Tibial artery (tissue), 4 donors: ENCODE measurements at regions not wholly inside any gene's neighbourhood (a gene's known extent, or its start where the extent isn't known, plus 50 kb on each side); places are given as distances from the start of the nearest gene placed in this dataset.
"Not testable (repeated sequence)": the region's sequence is repeated elsewhere in the genome, so short reads cannot be mapped to it uniquely, and the experiment has no call there.

ENCODE experiments used
- DNase-seq, 2 donors: peaks; one replicate each; pipeline ENCODE4 v3.0.0-alpha.2; 2019
- H3K27ac ChIP-seq, 2 donors: fragments of 200-600 bp; sonication (generic) in 1 of 2; 1 replicate in 1 of 2; 2 replicates in 1 of 2; pipeline ENCODE4 v1.5.1; 2018 to 2019; ENCODE audit warnings: mild to moderate bottlenecking in 1 of 2
- H3K27me3 ChIP-seq, 2 donors: fragments of 200-600 bp; sonication (generic) in 1 of 2; one replicate each; pipeline versions ENCODE4 v1.5.1 to v1.6.0; 2016 to 2019
- H3K36me3 ChIP-seq, 3 donors: fragments of 200-600 bp; sonication (generic) in 2 of 3; one replicate each; pipeline ENCODE4 v1.5.1; 2016 to 2019; ENCODE audit warnings: mild to moderate bottlenecking in 2 of 3
- H3K4me1 ChIP-seq, 4 donors: fragments of 200-600 bp; sonication (generic) in 2 of 4; 1 replicate in 3 of 4; 2 replicates in 1 of 4; pipeline ENCODE4 v1.5.1; 2016 to 2019
- H3K4me3 ChIP-seq, 2 donors: fragments of 200-600 bp; sonication (generic) in 1 of 2; 1 replicate in 1 of 2; 2 replicates in 1 of 2; pipeline ENCODE4 v1.5.1; 2018 to 2019; ENCODE audit warnings: mild to moderate bottlenecking in 2 of 2
- H3K9me3 ChIP-seq, 3 donors: fragments of 200-600 bp; sonication (generic) in 1 of 3; one replicate each; pipeline ENCODE4 v1.5.1; 2016 to 2019
- CTCF ChIP-seq, 2 experiments: fragments of 200-600 bp in 1 of 2; fragments of 450-650 bp in 1 of 2; IDR thresholded peaks; one replicate each; pipeline ENCODE4 v1.5.1; 2017 to 2019; ENCODE audit warnings: antibody characterized with exemption in 2 of 2, mild to moderate bottlenecking in 1 of 2, moderate library complexity in 1 of 2
- intact Hi-C: fragments of 100-400 bp; cut with DNase I; formaldehyde crosslinking; loops from one replicate; pipeline ENCODE4 v1.15.0; 2023; ENCODE audit warnings: low total_unique reads

GRCh38 chr11:49499117-49499516 is 290.7 kb upstream of the FOLH1 start:
- no peak for TF ChIP-seq CTCF (IDR thresholded peaks at IDR 0.05)
- no peak for DNase-seq
- intact Hi-C loops = no loop called here
- no peaks in the 10 kb centered on the region for H3K27me3 ChIP-seq
- no peaks in the 10 kb centered on the region for H3K36me3 ChIP-seq
- no peaks in the 10 kb centered on the region for H3K9me3 ChIP-seq
- no peak overlapping the region for H3K4me3 ChIP-seq
- no peak overlapping the region for H3K27ac ChIP-seq
- H3K4me1 ChIP-seq = no peaks in the 10 kb centered on the region

- no peak for DNase-seq
- H3K4me1 ChIP-seq = no peaks in the 10 kb centered on the region
- no peak overlapping the region for H3K27ac ChIP-seq
- H3K9me3 ChIP-seq = no peaks in the 10 kb centered on the region
- intact Hi-C loops = no loop called here
- no peaks in the 10 kb centered on the region for H3K27me3 ChIP-seq
- no peak overlapping the region for H3K4me3 ChIP-seq
- TF ChIP-seq CTCF (IDR thresholded peaks at IDR 0.05) = no peak
- no peaks in the 10 kb centered on the region for H3K36me3 ChIP-seq
Observed at GRCh38 chr11:49505231-49505630, 296.8 kb upstream of the FOLH1 start.

GRCh38 chr11:49526240-49526829 is 317.9 kb upstream of the FOLH1 start:
- H3K27me3 ChIP-seq, DNase-seq, H3K27ac ChIP-seq, H3K4me3 ChIP-seq, H3K4me1 ChIP-seq, intact Hi-C loops, H3K36me3 ChIP-seq, H3K9me3 ChIP-seq: not testable (repeated sequence)
- peak; percentile 58 to 65 for TF ChIP-seq CTCF (IDR thresholded peaks at IDR 0.05)

GRCh38 chr11:49533204-49533603 is 324.8 kb upstream of the FOLH1 start:
- Histone ChIP-seq H3K27ac (no peak overlapping the region), H3K4me3 (no peak overlapping the region), H3K4me1 (no peaks in the 10 kb centered on the region), H3K9me3 (no peaks in the 10 kb centered on the region), H3K36me3 (no peaks in the 10 kb centered on the region), H3K27me3 (no peaks in the 10 kb centered on the region)
- DNase-seq = no peak
- intact Hi-C loops = no loop called here
- TF ChIP-seq CTCF (IDR thresholded peaks at IDR 0.05) = no peak

GRCh38 chr11:49538927-49539326 is 330.5 kb upstream of the FOLH1 start:
- DNase-seq, H3K27ac ChIP-seq, H3K36me3 ChIP-seq, H3K9me3 ChIP-seq, H3K4me1 ChIP-seq, H3K4me3 ChIP-seq, H3K27me3 ChIP-seq, intact Hi-C loops: not testable (repeated sequence)

- DNase-seq, H3K27me3 ChIP-seq, H3K4me1 ChIP-seq, H3K9me3 ChIP-seq, H3K36me3 ChIP-seq, H3K27ac ChIP-seq, H3K4me3 ChIP-seq, intact Hi-C loops: not testable (repeated sequence)
Observed at GRCh38 chr11:49558261-49558847, 350.0 kb upstream of the FOLH1 start.

GRCh38 chr11:49560593-49560992 is 352.2 kb upstream of the FOLH1 start:
- H3K27ac ChIP-seq, H3K9me3 ChIP-seq, DNase-seq, H3K36me3 ChIP-seq, H3K4me1 ChIP-seq, intact Hi-C loops, H3K27me3 ChIP-seq, H3K4me3 ChIP-seq: not testable (repeated sequence)

- H3K9me3 ChIP-seq, H3K4me1 ChIP-seq, H3K4me3 ChIP-seq, H3K27ac ChIP-seq, DNase-seq, H3K27me3 ChIP-seq, H3K36me3 ChIP-seq, intact Hi-C loops: not testable (repeated sequence)
Observed at GRCh38 chr11:49561240-49561880, 353.0 kb upstream of the FOLH1 start.

GRCh38 chr11:49562262-49562661 is 353.9 kb upstream of the FOLH1 start:
- DNase-seq, H3K4me3 ChIP-seq, H3K27ac ChIP-seq, H3K4me1 ChIP-seq, intact Hi-C loops, H3K27me3 ChIP-seq, H3K9me3 ChIP-seq, H3K36me3 ChIP-seq: not testable (repeated sequence)

GRCh38 chr11:49579492-49579891 is 371.1 kb upstream of the FOLH1 start:
- H3K36me3 ChIP-seq, H3K4me1 ChIP-seq, intact Hi-C loops, DNase-seq, H3K4me3 ChIP-seq, H3K27ac ChIP-seq, H3K9me3 ChIP-seq, H3K27me3 ChIP-seq: not testable (repeated sequence)
